Hepatic stellate cell (primary cell): ENCODE measurements at regions not wholly inside any gene's neighbourhood (a gene's known extent, or its start where the extent isn't known, plus 50 kb on each side); places are given as distances from the start of the nearest gene placed in this dataset.
"Not testable (repeated sequence)": the region's sequence is repeated elsewhere in the genome, so short reads cannot be mapped to it uniquely, and the experiment has no call there.

Experiments used
- DNase-seq: peaks from one replicate; pipeline ENCODE4 v3.0.0; 2011; ENCODE audit warnings: low spot score

- DNase-seq = peak; percentile 19
These were observed 52.2 kb upstream of the MKI67 start for GRCh38 chr10:128178302-128178958.

GRCh38 chr10:128180843-128181242 lies 54.6 kb upstream of the MKI67 start:
- no peak for DNase-seq

GRCh38 chr10:128185627-128186026 lies 59.4 kb upstream of the MKI67 start:
- no peak for DNase-seq

GRCh38 chr10:128186959-128187787 lies 61.0 kb upstream of the MKI67 start:
- no peak for DNase-seq

GRCh38 chr10:128187788-128188185 lies 61.6 kb upstream of the MKI67 start:
- DNase-seq = no peak

GRCh38 chr10:128189176-128189575 lies 63.0 kb upstream of the MKI67 start:
- no peak for DNase-seq

- no peak for DNase-seq
These were observed 65.6 kb upstream of the MKI67 start for GRCh38 chr10:128191847-128192246.

- DNase-seq = not testable (repeated sequence)
These were observed 75.6 kb upstream of the MKI67 start for GRCh38 chr10:128201826-128202225.

- no peak for DNase-seq
These were observed 76.8 kb upstream of the MKI67 start for GRCh38 chr10:128203028-128203427.

- not testable (repeated sequence) for DNase-seq
These were observed 79.4 kb upstream of the MKI67 start for GRCh38 chr10:128205591-128205990.

- no peak for DNase-seq
These were observed 80.5 kb upstream of the MKI67 start for GRCh38 chr10:128206676-128207075.

GRCh38 chr10:128209862-128210214 lies 83.6 kb upstream of the MKI67 start:
- no peak for DNase-seq

- DNase-seq = peak; percentile 56
These were observed 84.2 kb upstream of the MKI67 start for GRCh38 chr10:128210215-128211063.

- DNase-seq = no peak
These were observed 84.9 kb upstream of the MKI67 start for GRCh38 chr10:128211064-128211504.

GRCh38 chr10:128211953-128212727 lies 85.9 kb upstream of the MKI67 start:
- peak; percentile 88 for DNase-seq

GRCh38 chr10:128213156-128213555 lies 86.9 kb upstream of the MKI67 start:
- DNase-seq = no peak

- no peak for DNase-seq
These were observed 89.5 kb upstream of the MKI67 start for GRCh38 chr10:128215733-128216132.

GRCh38 chr10:128217136-128217535 lies 90.9 kb upstream of the MKI67 start:
- no peak for DNase-seq

- DNase-seq = no peak
These were observed 91.9 kb upstream of the MKI67 start for GRCh38 chr10:128218161-128218560.

GRCh38 chr10:128219295-128219694 lies 93.1 kb upstream of the MKI67 start:
- DNase-seq = no peak

GRCh38 chr10:128220021-128220420 lies 93.8 kb upstream of the MKI67 start:
- no peak for DNase-seq

GRCh38 chr10:128221117-128221516 lies 94.9 kb upstream of the MKI67 start:
- no peak for DNase-seq
